ENCODE measurements at regions not wholly inside any gene's neighbourhood (a gene's known extent, or its start where the extent isn't known, plus 50 kb on each side); places are given as distances from the start of the nearest gene placed in this dataset.

DNA sequence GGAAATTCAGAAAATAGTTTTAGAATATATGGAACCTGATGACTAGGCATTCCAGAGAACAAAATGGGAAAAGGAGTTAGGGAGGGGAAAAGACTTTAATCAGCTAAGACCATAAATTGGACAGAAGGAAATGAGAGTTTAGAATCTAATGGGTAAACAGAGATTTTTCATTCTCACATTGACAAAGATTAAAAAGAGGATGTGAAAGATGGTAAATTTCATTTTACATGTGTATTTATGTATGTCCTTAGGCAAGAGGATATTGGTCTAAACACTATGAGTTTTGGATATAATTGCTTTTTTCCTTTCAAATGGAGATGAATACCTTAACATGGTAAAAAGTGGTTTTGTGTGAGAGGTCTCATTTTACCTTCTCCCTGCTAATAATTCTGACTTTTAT, 1021.9 kb downstream of the NSUN3 start:
- Mint-ChIP-seq H3K9me3 (peaks cover 3% of the 10 kb centered on the region), H3K4me3 (no peak overlapping the region), H3K27ac (no peak overlapping the region), H3K36me3 (ENCODE audit: low read depth) (no peaks in the 10 kb centered on the region), H3K4me1 (ENCODE audit: low read depth) (no peaks in the 10 kb centered on the region), H3K27me3 (no peaks in the 10 kb centered on the region)
- H3K36me3 ChIP-seq (ENCODE audit: insufficient read depth, low read length): no peaks in the 10 kb centered on the region
- H3K27me3 ChIP-seq (ENCODE audit: control insufficient read depth in 1 of 2, insufficient read depth in 2 of 2, low read length in 2 of 2): no peaks in the 10 kb centered on the region
- POLR2A ChIA-PET: no interaction called here
- no peaks in the 10 kb centered on the region for H3K9me3 ChIP-seq (ENCODE audit: control insufficient read depth in 1 of 2, insufficient read depth in 1 of 2, low read length in 2 of 2)
- DNase-seq: no peak
- CTCF ChIA-PET: no interaction called here
- intact Hi-C loops (cut with DNase I, micrococcal nuclease): no loop called here
- no peak overlapping the region for H3K27ac ChIP-seq (ENCODE audit: low read depth in 1 of 2, low read length in 2 of 2)
- no peaks in the 10 kb centered on the region for H3K4me1 ChIP-seq (ENCODE audit: insufficient read depth, low read length)
- ATAC-seq (ENCODE audit: poor library complexity): no peak
- TF ChIP-seq, protein P1, sequence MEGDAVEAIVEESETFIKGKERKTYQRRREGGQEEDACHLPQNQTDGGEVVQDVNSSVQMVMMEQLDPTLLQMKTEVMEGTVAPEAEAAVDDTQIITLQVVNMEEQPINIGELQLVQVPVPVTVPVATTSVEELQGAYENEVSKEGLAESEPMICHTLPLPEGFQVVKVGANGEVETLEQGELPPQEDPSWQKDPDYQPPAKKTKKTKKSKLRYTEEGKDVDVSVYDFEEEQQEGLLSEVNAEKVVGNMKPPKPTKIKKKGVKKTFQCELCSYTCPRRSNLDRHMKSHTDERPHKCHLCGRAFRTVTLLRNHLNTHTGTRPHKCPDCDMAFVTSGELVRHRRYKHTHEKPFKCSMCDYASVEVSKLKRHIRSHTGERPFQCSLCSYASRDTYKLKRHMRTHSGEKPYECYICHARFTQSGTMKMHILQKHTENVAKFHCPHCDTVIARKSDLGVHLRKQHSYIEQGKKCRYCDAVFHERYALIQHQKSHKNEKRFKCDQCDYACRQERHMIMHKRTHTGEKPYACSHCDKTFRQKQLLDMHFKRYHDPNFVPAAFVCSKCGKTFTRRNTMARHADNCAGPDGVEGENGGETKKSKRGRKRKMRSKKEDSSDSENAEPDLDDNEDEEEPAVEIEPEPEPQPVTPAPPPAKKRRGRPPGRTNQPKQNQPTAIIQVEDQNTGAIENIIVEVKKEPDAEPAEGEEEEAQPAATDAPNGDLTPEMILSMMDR (IDR thresholded peaks at IDR 0.05): no peak
- no peak overlapping the region for H3K4me3 ChIP-seq (ENCODE audit: low read length)

DNA sequence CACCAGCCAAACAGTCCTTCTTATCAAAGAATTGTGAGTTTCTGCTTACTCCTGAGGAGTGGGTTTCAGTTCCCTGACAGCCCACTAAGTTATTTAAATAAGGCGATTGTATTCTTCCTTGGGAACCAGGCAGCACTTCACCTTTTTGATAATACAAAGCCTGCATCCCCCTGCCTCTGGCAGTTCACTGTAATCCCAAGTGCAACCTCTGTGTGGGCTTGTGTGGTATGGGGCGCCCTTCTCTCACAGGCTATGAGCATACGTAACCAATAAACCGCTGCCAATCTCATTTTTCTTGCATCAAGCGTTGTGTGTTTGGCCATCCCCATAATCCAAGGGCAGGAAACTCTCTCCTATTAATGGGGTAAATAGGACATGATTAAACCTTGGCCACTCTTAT, 1025.6 kb downstream of the NSUN3 start:
- Histone ChIP-seq H3K9me3 (ENCODE audit: control insufficient read depth in 1 of 2, insufficient read depth in 1 of 2, low read length in 2 of 2) (no peaks in the 10 kb centered on the region), H3K27me3 (ENCODE audit: control insufficient read depth in 1 of 2, insufficient read depth in 2 of 2, low read length in 2 of 2) (no peaks in the 10 kb centered on the region), H3K4me3 (ENCODE audit: low read length) (no peak overlapping the region), H3K27ac (ENCODE audit: low read depth in 1 of 2, low read length in 2 of 2) (no peak overlapping the region), H3K36me3 (ENCODE audit: insufficient read depth, low read length) (no peaks in the 10 kb centered on the region), H3K4me1 (ENCODE audit: insufficient read depth, low read length) (no peaks in the 10 kb centered on the region)
- peaks cover 3% of the 10 kb centered on the region for H3K9me3 Mint-ChIP-seq
- H3K27me3 Mint-ChIP-seq: no peaks in the 10 kb centered on the region
- ChIA-PET POLR2A (no interaction called here), CTCF (no interaction called here)
- intact Hi-C loops (cut with DNase I, micrococcal nuclease): no loop called here
- DNase-seq (no peak), ATAC-seq (ENCODE audit: poor library complexity) (no peak)
- H3K36me3 Mint-ChIP-seq (ENCODE audit: low read depth): no peaks in the 10 kb centered on the region
- no peak overlapping the region for H3K4me3 Mint-ChIP-seq
- TF ChIP-seq, protein P1 (IDR thresholded peaks at IDR 0.05): no peak
- H3K27ac Mint-ChIP-seq: no peak overlapping the region
- H3K4me1 Mint-ChIP-seq (ENCODE audit: low read depth): no peaks in the 10 kb centered on the region

DNA sequence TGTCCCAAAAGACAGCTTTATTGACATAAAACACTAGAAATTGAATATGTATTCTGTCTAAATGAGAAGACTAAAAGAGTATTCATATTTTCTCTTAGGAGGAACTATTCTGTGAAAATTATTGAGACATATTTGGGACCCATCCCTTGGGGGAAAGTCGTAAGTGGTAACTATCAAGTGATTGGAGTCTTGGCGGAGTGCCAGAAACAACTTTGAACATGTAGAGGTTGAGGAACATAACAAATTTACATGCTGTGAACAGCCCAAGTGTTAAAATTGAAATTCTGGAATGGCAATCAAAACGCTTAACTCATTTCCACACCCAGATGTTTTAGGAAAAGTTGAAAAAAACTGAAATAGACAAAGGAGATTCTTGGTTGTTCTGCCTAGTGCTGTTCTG, 1034.6 kb downstream of the NSUN3 start:
- TF ChIP-seq, protein P1 (IDR thresholded peaks at IDR 0.05): no peak
- no peaks in the 10 kb centered on the region for H3K36me3 Mint-ChIP-seq (ENCODE audit: low read depth)
- ChIA-PET CTCF (no interaction called here), POLR2A (no interaction called here)
- no peak overlapping the region for H3K27ac Mint-ChIP-seq
- no peaks in the 10 kb centered on the region for H3K4me1 ChIP-seq (ENCODE audit: insufficient read depth, low read length)
- no peak for ATAC-seq (ENCODE audit: poor library complexity)
- peaks cover 10% of the 10 kb centered on the region for H3K9me3 Mint-ChIP-seq
- no peak overlapping the region for H3K4me3 Mint-ChIP-seq
- no peaks in the 10 kb centered on the region for H3K27me3 ChIP-seq (ENCODE audit: control insufficient read depth in 1 of 2, insufficient read depth in 2 of 2, low read length in 2 of 2)
- H3K27me3 Mint-ChIP-seq: no peaks in the 10 kb centered on the region
- peaks cover 0 to 3% of the 10 kb centered on the region in 2 experiments for H3K9me3 ChIP-seq (ENCODE audit: control insufficient read depth in 1 of 2, insufficient read depth in 1 of 2, low read length in 2 of 2)
- no peak overlapping the region for H3K27ac ChIP-seq (ENCODE audit: low read depth in 1 of 2, low read length in 2 of 2)
- H3K4me3 ChIP-seq (ENCODE audit: low read length): no peak overlapping the region
- H3K36me3 ChIP-seq (ENCODE audit: insufficient read depth, low read length): no peaks in the 10 kb centered on the region
- no peaks in the 10 kb centered on the region for H3K4me1 Mint-ChIP-seq (ENCODE audit: low read depth)
- intact Hi-C loops (cut with DNase I, micrococcal nuclease): no loop called here
- DNase-seq: no peak
